WI38 (cell line): ENCODE measurements at regions not wholly inside any gene's neighbourhood (a gene's known extent, or its start where the extent isn't known, plus 50 kb on each side); places are given as distances from the start of the nearest gene placed in this dataset.
A peak's percentile ranks its signal among the peaks of the same experiment; 100 is the strongest.
"Not testable (repeated sequence)": the region's sequence is repeated elsewhere in the genome, so short reads cannot be mapped to it uniquely, and the experiment has no call there.

ENCODE experiments used
- H3K4me3 ChIP-seq: 2 replicates; pipeline ENCODE4 v1.5.1; 2011; ENCODE audit warnings: low read depth, mild to moderate bottlenecking, control low read depth, low read length
- TF ChIP-seq, protein P1 (sequence below): IDR thresholded peaks from 2 replicates; pipeline ENCODE4 v1.5.1; 2012; ENCODE audit warnings: low read depth, mild to moderate bottlenecking, control low read depth, low read length

- no peak overlapping the region for H3K4me3 ChIP-seq
- TF ChIP-seq, protein P1, sequence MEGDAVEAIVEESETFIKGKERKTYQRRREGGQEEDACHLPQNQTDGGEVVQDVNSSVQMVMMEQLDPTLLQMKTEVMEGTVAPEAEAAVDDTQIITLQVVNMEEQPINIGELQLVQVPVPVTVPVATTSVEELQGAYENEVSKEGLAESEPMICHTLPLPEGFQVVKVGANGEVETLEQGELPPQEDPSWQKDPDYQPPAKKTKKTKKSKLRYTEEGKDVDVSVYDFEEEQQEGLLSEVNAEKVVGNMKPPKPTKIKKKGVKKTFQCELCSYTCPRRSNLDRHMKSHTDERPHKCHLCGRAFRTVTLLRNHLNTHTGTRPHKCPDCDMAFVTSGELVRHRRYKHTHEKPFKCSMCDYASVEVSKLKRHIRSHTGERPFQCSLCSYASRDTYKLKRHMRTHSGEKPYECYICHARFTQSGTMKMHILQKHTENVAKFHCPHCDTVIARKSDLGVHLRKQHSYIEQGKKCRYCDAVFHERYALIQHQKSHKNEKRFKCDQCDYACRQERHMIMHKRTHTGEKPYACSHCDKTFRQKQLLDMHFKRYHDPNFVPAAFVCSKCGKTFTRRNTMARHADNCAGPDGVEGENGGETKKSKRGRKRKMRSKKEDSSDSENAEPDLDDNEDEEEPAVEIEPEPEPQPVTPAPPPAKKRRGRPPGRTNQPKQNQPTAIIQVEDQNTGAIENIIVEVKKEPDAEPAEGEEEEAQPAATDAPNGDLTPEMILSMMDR, result no peak
These were observed 86.3 kb upstream of the IRAK1BP1 start for GRCh38 chr6:78781001-78781400.

- not testable (repeated sequence) for H3K4me3 ChIP-seq
These were observed 84.0 kb upstream of the IRAK1BP1 start for GRCh38 chr6:78783366-78783765.

GRCh38 chr6:78797270-78797669, 70.1 kb upstream of the IRAK1BP1 start:
- no peak overlapping the region for H3K4me3 ChIP-seq
- TF ChIP-seq, protein P1, result no peak

GRCh38 chr6:78799682-78800081, 67.7 kb upstream of the IRAK1BP1 start:
- TF ChIP-seq, protein P1, result no peak
- no peak overlapping the region for H3K4me3 ChIP-seq

- not testable (repeated sequence) for H3K4me3 ChIP-seq
These were observed 60.6 kb upstream of the IRAK1BP1 start for GRCh38 chr6:78806792-78807191.

DNA sequence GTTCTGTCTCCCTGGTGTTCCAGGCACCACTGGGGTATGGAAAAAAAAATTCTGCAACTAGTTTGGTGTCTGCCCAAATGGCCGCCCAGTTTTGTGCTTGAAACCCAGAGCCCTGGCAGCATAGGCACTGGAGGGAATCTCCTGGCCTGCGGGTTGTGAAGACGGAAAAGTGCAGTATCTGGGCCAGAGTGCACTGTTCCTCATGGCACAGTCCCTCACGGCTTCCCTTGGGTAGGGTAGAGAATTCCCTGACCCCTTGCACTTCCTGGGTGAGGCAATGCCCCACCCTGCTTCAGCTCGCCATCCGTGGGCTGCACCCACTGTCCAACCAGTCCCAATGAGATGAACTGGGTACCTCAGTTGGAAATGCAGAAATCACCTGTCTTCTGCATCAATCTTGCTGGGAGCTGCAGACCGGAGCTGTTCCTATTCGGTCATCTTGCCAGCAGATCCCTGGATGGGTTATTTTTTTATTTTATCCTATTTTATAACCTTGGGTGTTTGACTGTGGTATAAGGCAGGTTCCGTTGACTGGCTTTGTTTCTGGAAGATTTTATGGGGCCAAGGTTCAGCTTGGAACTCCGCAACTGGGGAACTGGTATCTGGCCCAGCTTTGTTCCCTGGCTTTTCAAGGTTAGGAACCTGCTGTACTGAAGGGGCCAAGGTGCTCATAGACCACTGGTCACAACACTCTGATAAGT, 59.5 kb upstream of the IRAK1BP1 start:
- H3K4me3 ChIP-seq, result not testable (repeated sequence)

GRCh38 chr6:78808356-78808891, 58.9 kb upstream of the IRAK1BP1 start:
- H3K4me3 ChIP-seq, result no peak overlapping the region
- TF ChIP-seq, protein P1, result no peak

GRCh38 chr6:78808933-78809332, 58.4 kb upstream of the IRAK1BP1 start:
- TF ChIP-seq, protein P1, result no peak
- H3K4me3 ChIP-seq, result no peak overlapping the region

GRCh38 chr6:78810146-78810545, 57.2 kb upstream of the IRAK1BP1 start:
- no peak overlapping the region for H3K4me3 ChIP-seq
- TF ChIP-seq, protein P1, result peak; percentile 58
